GM12872 (cell line): ENCODE measurements at regions not wholly inside any gene's neighbourhood (a gene's known extent, or its start where the extent isn't known, plus 50 kb on each side); places are given as distances from the start of the nearest gene placed in this dataset.

ENCODE experiments used
- CTCF ChIP-seq: IDR thresholded peaks from 3 replicates; pipeline ENCODE4 v1.5.1; 2011; ENCODE audit warnings: low read depth, mild to moderate bottlenecking, low read length, moderate library complexity; ENCODE audit not compliant: insufficient read depth

GRCh38 chr6:8820313-8820712, 385.0 kb upstream of the SLC35B3 start:
- TF ChIP-seq CTCF, result no peak

- no peak for TF ChIP-seq CTCF
These were observed 384.1 kb upstream of the SLC35B3 start for GRCh38 chr6:8819446-8819845.

GRCh38 chr6:8814440-8815000, 379.2 kb upstream of the SLC35B3 start:
- no peak for TF ChIP-seq CTCF

- TF ChIP-seq CTCF, result no peak
These were observed 375.0 kb upstream of the SLC35B3 start for GRCh38 chr6:8810325-8810724.

GRCh38 chr6:8809662-8810061, 374.3 kb upstream of the SLC35B3 start:
- TF ChIP-seq CTCF, result no peak

GRCh38 chr6:8803181-8803760, 367.9 kb upstream of the SLC35B3 start:
- TF ChIP-seq CTCF, result no peak

- no peak for TF ChIP-seq CTCF
These were observed 359.1 kb upstream of the SLC35B3 start for GRCh38 chr6:8794420-8794819.

- TF ChIP-seq CTCF, result no peak
These were observed 354.5 kb upstream of the SLC35B3 start for GRCh38 chr6:8789878-8790277.
